GM06990 (cell line): ENCODE measurements at regions not wholly inside any gene's neighbourhood (a gene's known extent, or its start where the extent isn't known, plus 50 kb on each side); places are given as distances from the start of the nearest gene placed in this dataset.

Experiments used
- DNase-seq: peaks from one replicate; pipeline ENCODE4 v3.0.0-alpha.2; 2011; ENCODE audit not compliant: insufficient read length; ENCODE audit errors: extremely low read depth
- H3K27me3 ChIP-seq: replicated peaks from 2 replicates; pipeline ENCODE4 v1.6.0; 2011; ENCODE audit warnings: low read length; ENCODE audit not compliant: control insufficient read depth, insufficient read depth
- H3K36me3 ChIP-seq: 2 replicates; pipeline ENCODE4 v1.5.1; 2011; ENCODE audit warnings: low read length; ENCODE audit not compliant: control insufficient read depth, insufficient read depth
- H3K4me3 ChIP-seq: replicated peaks from 2 replicates; pipeline ENCODE4 v1.5.1; 2011; ENCODE audit warnings: low read depth, mild to moderate bottlenecking, control low read depth, low read length
- CTCF ChIP-seq: IDR thresholded peaks from 2 replicates; pipeline ENCODE4 v1.5.1; 2011; ENCODE audit warnings: low read length, control low read depth, mild to moderate bottlenecking, inconsistent platforms; ENCODE audit not compliant: insufficient read depth, poor library complexity, severe bottlenecking

DNA sequence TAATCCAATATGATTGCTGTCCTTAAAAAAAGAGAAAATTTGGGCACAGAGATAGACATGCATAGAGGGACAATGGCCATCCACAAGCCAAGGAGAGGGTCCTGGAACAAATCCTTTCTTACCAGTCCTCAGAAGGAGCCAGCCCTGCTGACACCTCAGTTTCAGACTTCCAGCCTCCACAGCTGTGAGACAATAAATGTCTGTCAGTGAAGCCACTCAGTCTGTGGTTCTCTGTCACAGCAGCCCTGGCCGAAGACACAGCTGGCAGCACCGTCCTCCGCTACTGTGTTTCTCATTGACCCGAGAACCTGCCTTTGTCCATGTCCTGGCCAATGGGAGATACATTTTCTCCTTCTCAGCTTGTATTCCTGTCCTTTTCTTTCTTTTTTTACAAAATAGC is 207.9 kb downstream of the TM9SF2 start:
- H3K4me3 ChIP-seq = no peak overlapping the region
- no peak for TF ChIP-seq CTCF
- DNase-seq = no peak

DNA sequence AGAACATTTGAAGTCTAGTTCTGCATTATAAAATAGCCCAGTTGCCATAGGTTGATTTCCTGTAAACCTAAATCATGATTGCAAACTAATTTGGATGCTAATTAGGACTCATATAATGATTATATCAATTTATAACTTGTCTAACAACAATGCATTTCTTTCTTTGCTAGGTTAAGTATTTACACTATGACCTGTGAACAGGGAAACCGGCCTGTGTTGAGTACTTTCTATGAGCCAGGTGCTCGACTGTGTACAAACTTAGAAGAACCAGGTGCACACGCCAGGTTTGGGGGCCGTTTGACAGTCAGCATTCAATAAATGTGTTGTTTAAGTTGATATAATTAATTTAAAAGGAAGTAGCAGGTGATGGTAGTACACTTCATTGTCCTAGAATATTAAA is 203.1 kb downstream of the TM9SF2 start:
- DNase-seq = no peak
- Histone ChIP-seq H3K36me3 (no peaks in the 10 kb centered on the region), H3K27me3 (no peaks in the 10 kb centered on the region), H3K4me3 (no peak overlapping the region)
- no peak for TF ChIP-seq CTCF

More for the DNA sequence above, 207.9 kb downstream of the TM9SF2 start:
- no peaks in the 10 kb centered on the region for H3K27me3 ChIP-seq
- H3K36me3 ChIP-seq = no peaks in the 10 kb centered on the region

DNA sequence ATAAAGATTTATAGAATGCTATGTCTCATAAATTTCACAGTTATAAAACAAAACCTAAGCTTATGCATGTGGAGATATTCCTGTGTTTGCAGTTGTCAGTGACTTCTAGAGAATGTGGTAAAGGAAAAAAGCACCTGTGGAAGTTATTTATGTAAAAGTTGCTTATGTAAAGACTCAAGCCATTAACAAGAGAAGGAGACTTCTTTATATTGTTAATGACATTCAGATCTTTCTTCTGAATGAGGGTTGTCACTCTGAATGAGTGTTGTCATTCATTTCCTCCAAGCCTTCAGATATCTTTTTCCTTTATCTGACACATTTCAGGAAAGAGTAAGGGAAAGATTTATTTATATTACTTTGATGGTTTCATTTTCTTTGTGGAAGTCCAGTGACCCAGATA is 202.6 kb downstream of the TM9SF2 start:
- H3K4me3 ChIP-seq = no peak overlapping the region
- no peak for TF ChIP-seq CTCF
- no peaks in the 10 kb centered on the region for H3K36me3 ChIP-seq
- H3K27me3 ChIP-seq = no peaks in the 10 kb centered on the region
- DNase-seq = no peak

DNA sequence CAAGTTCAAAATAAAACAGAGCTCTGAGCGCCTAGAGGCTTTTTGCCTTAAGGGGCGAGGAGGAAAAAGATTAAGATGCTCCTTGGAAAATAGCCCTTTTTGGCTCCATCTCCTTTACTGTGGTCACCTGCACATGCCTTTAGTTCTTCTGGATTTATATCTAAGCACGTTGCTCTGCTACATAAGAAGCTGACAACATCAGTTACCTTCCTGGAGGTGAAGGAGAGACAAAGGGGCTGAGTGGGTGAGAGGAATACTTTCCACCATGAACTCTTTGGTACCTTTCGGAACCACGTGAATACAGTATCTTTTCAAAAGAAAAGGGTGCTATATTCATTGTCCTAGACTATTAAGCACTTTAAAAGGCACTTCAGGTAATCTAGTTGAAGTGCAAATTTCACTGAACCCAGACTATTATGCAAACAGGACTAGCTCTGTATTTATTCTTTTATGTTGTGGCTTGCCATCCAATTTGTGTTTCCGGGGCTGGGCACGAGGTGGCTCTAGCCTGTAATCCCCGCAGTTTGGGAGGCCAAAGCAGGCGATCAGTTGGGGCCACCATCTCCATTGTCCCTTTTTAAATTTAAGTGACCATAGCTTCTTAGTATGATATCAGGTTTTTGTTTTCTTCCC is 201.5 kb downstream of the TM9SF2 start:
- Histone ChIP-seq H3K4me3 (no peak overlapping the region), H3K36me3 (no peaks in the 10 kb centered on the region), H3K27me3 (no peaks in the 10 kb centered on the region)
- TF ChIP-seq CTCF = no peak
- DNase-seq = no peak

DNA sequence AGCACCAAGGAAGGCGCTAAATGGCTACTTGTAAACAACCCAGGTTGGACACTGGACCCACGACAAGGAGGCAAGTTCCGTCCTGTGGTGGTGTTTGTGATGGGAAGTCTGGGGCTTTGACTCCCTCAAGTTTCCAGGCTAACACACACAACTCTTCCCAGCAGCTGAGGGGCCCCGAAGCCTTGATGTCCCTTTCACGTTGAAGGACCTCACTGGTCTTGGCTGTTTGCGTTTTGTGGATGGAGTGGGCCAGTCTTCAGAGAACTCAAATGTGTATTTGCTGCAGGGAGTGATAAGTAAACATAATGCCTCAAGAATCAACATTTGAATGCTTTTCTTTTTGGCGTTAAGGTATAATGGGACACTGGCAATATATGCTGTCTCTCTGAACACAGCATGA is 199.2 kb downstream of the TM9SF2 start:
- no peak for TF ChIP-seq CTCF
- Histone ChIP-seq H3K36me3 (no peaks in the 10 kb centered on the region), H3K4me3 (no peak overlapping the region), H3K27me3 (no peaks in the 10 kb centered on the region)
- DNase-seq = no peak

DNA sequence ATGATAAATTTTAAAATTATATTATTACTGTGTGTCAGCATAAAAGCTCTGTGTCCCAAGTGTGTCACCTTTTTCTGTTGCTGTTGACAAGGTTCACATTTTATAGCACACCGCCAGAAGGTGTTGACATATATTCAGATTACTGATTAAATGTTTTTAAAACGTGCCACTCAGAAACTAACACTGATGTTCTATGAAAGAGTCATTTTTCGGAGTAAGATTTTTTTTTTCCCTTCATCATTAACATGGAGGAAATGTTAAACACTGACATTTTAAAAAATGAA is 197.5 kb downstream of the TM9SF2 start:
- Histone ChIP-seq H3K4me3 (no peak overlapping the region), H3K27me3 (no peaks in the 10 kb centered on the region), H3K36me3 (no peaks in the 10 kb centered on the region)
- TF ChIP-seq CTCF = no peak
- DNase-seq = no peak
